HepG2 (cell line): ENCODE measurements at regions not wholly inside any gene's neighbourhood (a gene's known extent, or its start where the extent isn't known, plus 50 kb on each side); places are given as distances from the start of the nearest gene placed in this dataset.

Source experiments
- ATAC-seq: fragments of 200-7000 bp; cut with Tn5 transposase; 3 replicates; pipeline ENCODE4 v1.9.1; 2020; ENCODE audit warnings: mild to moderate bottlenecking, moderate library complexity
- BruUV-seq: library from RNA; stranded (reverse); fragments of 400-500 nt; replicated peaks from 2 replicates; lab custom pipeline; 2021; lab: Mats Ljungman, UMichigan
- CTCF ChIA-PET: fragments of 300-600 bp; formaldehyde crosslinking; extraction: SDS; loops from one replicate; lab custom pipeline; 2021; ENCODE audit warnings: low total read pairs, inconsistent platforms, low intra/inter-chr PET ratio; lab: Yijun Ruan, JAX
- POLR2A ChIA-PET: fragments of 350-600 bp; sonication (Branson Sonifier 250); formaldehyde crosslinking; loops from one replicate; lab custom pipeline; 2020; ENCODE audit warnings: antibody characterized with exemption, inconsistent platforms; lab: Yijun Ruan, JAX
- DNase-seq: peaks from one replicate; pipeline ENCODE4 v3.0.0-alpha.2; 2015; ENCODE audit warnings: low spot score
- FAIRE-seq: peaks from 3 replicates; lab custom pipeline; 2011; peaks lifted over from hg19 to GRCh38; lab: Jason Lieb, UNC
- H2AFZ ChIP-seq: one replicate; pipeline ENCODE4 v1.6.1; 2011; ENCODE audit warnings: low read length, inconsistent platforms
- H3K27ac ChIP-seq: fragments of 300-600 bp; 3 replicates; pipeline ENCODE4 v1.8.0; 2011; ENCODE audit warnings: mixed run types, mild to moderate bottlenecking, mixed read lengths, low read length, inconsistent platforms; ENCODE audit not compliant: insufficient read depth; ENCODE audit errors: extremely low read length
- H3K27me3 ChIP-seq, 2 experiments: fragments of 200-600 bp in 1 of 2; 2 replicates in 1 of 2; 3 replicates in 1 of 2; pipeline versions ENCODE4 v1.6.0 to v1.8.0; 2011; ENCODE audit warnings: low read length in 2 of 2, mild to moderate bottlenecking in 2 of 2, moderate library complexity in 2 of 2, inconsistent platforms in 1 of 2; ENCODE audit not compliant: insufficient read depth in 2 of 2, control insufficient read depth in 1 of 2
- H3K36me3 ChIP-seq, 2 experiments: fragments of 200-600 bp in 1 of 2; replicated peaks in 1 of 2; 2 replicates in 1 of 2; 3 replicates in 1 of 2; pipeline versions ENCODE4 v1.5.1 to v1.8.0; 2011; ENCODE audit warnings: low read length in 2 of 2, inconsistent platforms in 1 of 2; ENCODE audit not compliant: insufficient read depth in 2 of 2, control insufficient read depth in 1 of 2
- H3K4me1 ChIP-seq: 2 replicates; pipeline ENCODE4 v1.5.1; 2012; ENCODE audit warnings: low read length, inconsistent platforms; ENCODE audit not compliant: insufficient read depth
- H3K4me2 ChIP-seq: 2 replicates; pipeline ENCODE4 v1.6.0; 2011; ENCODE audit warnings: low read depth, low read length, inconsistent platforms
- H3K4me3 ChIP-seq, 3 experiments: fragments of 200-600 bp in 1 of 3; sonication (generic), shearing (Covaris generic) in 1 of 3; replicated peaks in 1 of 3; 2 replicates each; pipeline ENCODE4 v1.5.1; 2011 to 2016; ENCODE audit warnings: low read length in 3 of 3, inconsistent platforms in 2 of 3, low read depth in 2 of 3, mild to moderate bottlenecking in 2 of 3, control low read depth in 1 of 3, mixed read lengths in 1 of 3; ENCODE audit not compliant: insufficient read depth in 1 of 3
- H3K79me2 ChIP-seq: one replicate; pipeline ENCODE4 v1.6.1; 2011; ENCODE audit warnings: low read length, inconsistent platforms; ENCODE audit not compliant: insufficient read depth
- H3K9ac ChIP-seq: 2 replicates; pipeline ENCODE4 v1.6.0; 2011; ENCODE audit warnings: mild to moderate bottlenecking, low read depth, low read length, inconsistent platforms; ENCODE audit not compliant: insufficient read depth
- H3K9me3 ChIP-seq: 2 replicates; pipeline ENCODE4 v1.5.1; 2012; ENCODE audit warnings: mild to moderate bottlenecking, low read length
- H4K20me1 ChIP-seq: 2 replicates; pipeline ENCODE4 v1.6.0; 2011; ENCODE audit warnings: inconsistent platforms, mild to moderate bottlenecking, low read length, moderate library complexity; ENCODE audit not compliant: insufficient read depth
- CBFB ChIP-seq: sonication (generic); formaldehyde crosslinking; IDR thresholded peaks from 2 replicates; pipeline ENCODE4 v1.4.0; 2020; ENCODE audit warnings: missing genetic modification reagents
- CEBPB ChIP-seq: IDR thresholded peaks from 2 replicates; pipeline ENCODE4 v1.6.1; 2011; ENCODE audit warnings: low read depth, low read length, improper control_type of control experiment, borderline replicate concordance
- HNF4A ChIP-seq: sonication (generic); formaldehyde crosslinking; IDR thresholded peaks from 2 replicates; pipeline ENCODE4 v1.4.0; 2020; ENCODE audit warnings: missing genetic modification reagents
- KDM2A ChIP-seq: sonication (generic); formaldehyde crosslinking; IDR thresholded peaks from 2 replicates; pipeline ENCODE4 v1.4.0; 2020; ENCODE audit warnings: low read depth, missing genetic modification reagents, borderline replicate concordance
- NBN ChIP-seq: fragments of 450-650 bp; conservative IDR thresholded peaks from 2 replicates; pipeline ENCODE4 v1.6.1; 2017
- NPAS2 ChIP-seq: sonication (generic); formaldehyde crosslinking; IDR thresholded peaks from 2 replicates; pipeline ENCODE4 v1.8.0; 2022; ENCODE audit warnings: mild to moderate bottlenecking, missing genetic modification reagents, borderline replicate concordance
- NR2C2 ChIP-seq: sonication (generic); formaldehyde crosslinking; IDR thresholded peaks from 2 replicates; pipeline ENCODE4 v1.4.0; 2020; ENCODE audit warnings: missing genetic modification reagents, mild to moderate bottlenecking, moderate library complexity, borderline replicate concordance
- SP4 ChIP-seq: sonication (generic); formaldehyde crosslinking; IDR thresholded peaks from 2 replicates; pipeline ENCODE4 v1.8.1; 2023; ENCODE audit warnings: mild to moderate bottlenecking, missing genetic modification reagents
- ZFYVE20 ChIP-seq: sonication (generic); formaldehyde crosslinking; IDR thresholded peaks from 2 replicates; pipeline ENCODE4 v1.8.0; 2023; ENCODE audit warnings: low read depth, mild to moderate bottlenecking, moderate library complexity, missing genetic modification reagents, borderline replicate concordance
- ZNF260 ChIP-seq: sonication (generic); formaldehyde crosslinking; IDR thresholded peaks from 2 replicates; pipeline ENCODE4 v1.4.0; 2020; ENCODE audit warnings: missing genetic modification reagents, low read depth, mild to moderate bottlenecking, borderline replicate concordance
- ZZZ3 ChIP-seq: sonication (generic); formaldehyde crosslinking; IDR thresholded peaks from 2 replicates; pipeline ENCODE4 v1.4.0; 2020; ENCODE audit warnings: missing genetic modification reagents, mild to moderate bottlenecking, borderline replicate concordance
- WGBS: methylation state at CpG from one replicate; pipeline ENCODE4 v1.1.6; 2017; ENCODE audit warnings: low lambda C conversion rate; 5-methylcytosine and 5-hydroxymethylcytosine counted together
- in situ Hi-C: cut with HindIII; loops from 2 replicates; pipeline ENCODE4 v1.10.0; 2017; ENCODE audit warnings: low pct_unique_long_range_greater_than_20kb; ENCODE audit not compliant: extremely low pct_ligation_motif_present
- intact Hi-C: fragments of 100-400 bp; cut with micrococcal nuclease; formaldehyde crosslinking; loops from one replicate; pipeline ENCODE4 v1.10.0; 2022; ENCODE audit not compliant: unreplicated experiment
- TF ChIP-seq, protein P1 (sequence below): sonication (generic); formaldehyde crosslinking; IDR thresholded peaks from 2 replicates; pipeline ENCODE4 v1.8.0; 2022; ENCODE audit warnings: missing genetic modification reagents, mild to moderate bottlenecking, inconsistent platforms, borderline replicate concordance
- TF ChIP-seq, protein P2 (sequence below): sonication (generic); formaldehyde crosslinking; IDR thresholded peaks from 2 replicates; pipeline ENCODE4 v1.8.0; 2022; ENCODE audit warnings: mild to moderate bottlenecking, missing genetic modification reagents; ENCODE audit not compliant: insufficient replicate concordance

DNA sequence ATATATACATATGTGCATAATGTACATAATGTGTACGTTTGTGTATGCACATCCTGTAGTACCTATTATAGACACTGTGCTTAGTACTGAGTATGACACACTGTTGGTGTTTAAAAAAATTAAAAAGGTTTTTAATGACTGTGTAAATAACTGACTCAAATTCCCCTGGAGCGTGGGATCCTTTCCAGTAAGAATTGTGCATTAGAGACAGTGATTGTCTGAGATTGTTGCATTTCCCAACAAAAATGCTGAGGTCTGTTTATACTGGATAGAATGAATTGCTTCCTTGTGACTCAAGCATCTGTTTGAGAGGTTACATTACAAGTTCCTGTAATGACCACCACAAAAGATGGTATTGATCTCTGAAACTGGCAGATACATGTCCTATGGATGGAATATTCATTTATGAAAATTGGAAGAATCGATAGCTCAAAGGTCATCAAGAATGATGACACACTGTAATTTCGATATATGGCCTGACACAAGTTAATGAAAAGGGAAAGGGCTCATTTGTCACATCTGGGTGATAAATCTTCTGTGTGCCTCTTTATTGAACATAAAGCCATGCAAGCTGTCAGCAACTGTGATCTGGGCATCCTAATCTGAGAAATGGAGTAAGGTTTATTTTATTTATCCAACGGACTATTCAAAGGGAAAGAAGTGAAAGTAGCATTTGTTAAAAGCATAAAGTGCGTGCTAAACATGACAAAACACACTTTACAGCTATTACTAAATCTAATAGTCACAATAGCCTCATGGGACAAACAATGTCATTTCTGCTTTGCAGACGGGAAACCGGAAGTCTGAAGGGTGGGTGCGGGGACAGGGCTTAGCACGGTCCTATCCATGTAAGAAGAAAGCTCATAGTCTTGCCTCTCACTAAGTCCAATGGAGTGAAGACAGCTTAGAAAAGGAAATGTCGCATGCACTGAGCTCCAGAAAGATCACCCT, 228.8 kb downstream of the CDH11 start:
- no peaks in the 10 kb centered on the region for H4K20me1 ChIP-seq
- no peaks in the 10 kb centered on the region for H3K79me2 ChIP-seq
- intact Hi-C loops: no loop called here
- WGBS: 14% methylated on average over 11 of the region's 11 CpGs
- TF ChIP-seq, protein P1, sequence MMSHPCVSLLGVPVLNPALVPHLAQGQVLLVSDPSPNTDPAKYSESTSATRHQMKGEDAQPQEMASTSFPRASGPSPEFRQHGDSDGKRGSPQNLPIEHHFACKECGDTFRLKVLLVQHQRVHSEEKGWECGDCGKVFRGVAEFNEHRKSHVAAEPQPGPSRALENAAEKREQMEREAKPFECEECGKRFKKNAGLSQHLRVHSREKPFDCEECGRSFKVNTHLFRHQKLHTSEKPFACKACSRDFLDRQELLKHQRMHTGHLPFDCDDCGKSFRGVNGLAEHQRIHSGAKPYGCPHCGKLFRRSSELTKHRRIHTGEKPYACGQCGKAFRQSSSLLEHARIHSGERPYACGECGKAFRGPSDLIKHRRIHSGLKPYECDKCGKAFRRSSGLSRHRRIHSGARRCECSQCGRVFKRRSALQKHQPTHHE (CRISPR knock-in tag): no peak
- TF ChIP-seq, protein P2, sequence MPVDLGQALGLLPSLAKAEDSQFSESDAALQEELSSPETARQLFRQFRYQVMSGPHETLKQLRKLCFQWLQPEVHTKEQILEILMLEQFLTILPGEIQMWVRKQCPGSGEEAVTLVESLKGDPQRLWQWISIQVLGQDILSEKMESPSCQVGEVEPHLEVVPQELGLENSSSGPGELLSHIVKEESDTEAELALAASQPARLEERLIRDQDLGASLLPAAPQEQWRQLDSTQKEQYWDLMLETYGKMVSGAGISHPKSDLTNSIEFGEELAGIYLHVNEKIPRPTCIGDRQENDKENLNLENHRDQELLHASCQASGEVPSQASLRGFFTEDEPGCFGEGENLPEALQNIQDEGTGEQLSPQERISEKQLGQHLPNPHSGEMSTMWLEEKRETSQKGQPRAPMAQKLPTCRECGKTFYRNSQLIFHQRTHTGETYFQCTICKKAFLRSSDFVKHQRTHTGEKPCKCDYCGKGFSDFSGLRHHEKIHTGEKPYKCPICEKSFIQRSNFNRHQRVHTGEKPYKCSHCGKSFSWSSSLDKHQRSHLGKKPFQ (CRISPR knock-in tag): no peak
- TF ChIP-seq KDM2A (CRISPR knock-in tag) (no peak), NR2C2 (CRISPR knock-in tag) (no peak), ZFYVE20 (CRISPR knock-in tag) (no peak), ZZZ3 (CRISPR knock-in tag) (no peak), CEBPB (no peak), NBN (no peak), SP4 (CRISPR knock-in tag) (no peak), NPAS2 (no peak), HNF4A (no peak), CBFB (CRISPR knock-in tag) (no peak), ZNF260 (CRISPR knock-in tag) (no peak)
- H3K36me3 ChIP-seq: no peaks in the 10 kb centered on the region
- DNase-seq (no peak), ATAC-seq (no peak), FAIRE-seq (no peak)
- no peak overlapping the region for H3K4me2 ChIP-seq
- ChIA-PET CTCF (no interaction called here), POLR2A (no interaction called here)
- no peak overlapping the region for H2AFZ ChIP-seq
- in situ Hi-C loops: no loop called here
- H3K27ac ChIP-seq: no peak overlapping the region
- BruUV-seq: no TSS peak
- no peak overlapping the region for H3K9ac ChIP-seq
- no peaks in the 10 kb centered on the region for H3K4me1 ChIP-seq
- H3K27me3 ChIP-seq: no peaks in the 10 kb centered on the region
- peaks cover 63% of the 10 kb centered on the region for H3K9me3 ChIP-seq
- H3K4me3 ChIP-seq: no peak overlapping the region
